MM.1S (cell line): ENCODE measurements at regions not wholly inside any gene's neighbourhood (a gene's known extent, or its start where the extent isn't known, plus 50 kb on each side); places are given as distances from the start of the nearest gene placed in this dataset.

Experiments used
- DNase-seq: peaks from one replicate; pipeline ENCODE4 v3.0.0-alpha.2; 2015
- H2AFZ ChIP-seq: fragments of 300-600 bp; sonication (generic); 2 replicates; pipeline ENCODE4 v1.6.0; 2016; ENCODE audit warnings: antibody characterized with exemption, low read length
- H3F3A ChIP-seq: fragments of 300-600 bp; sonication (generic); 2 replicates; pipeline ENCODE4 v1.6.1; 2016; ENCODE audit warnings: mild to moderate bottlenecking, antibody characterized with exemption, low read length, moderate library complexity, mixed read lengths; ENCODE audit not compliant: insufficient read depth
- H3K27ac ChIP-seq: fragments of 300-600 bp; sonication (generic); 2 replicates; pipeline ENCODE4 v1.5.1; 2016; ENCODE audit warnings: mild to moderate bottlenecking, low read length
- H3K27me3 ChIP-seq: fragments of 300-600 bp; sonication (generic); replicated peaks from 2 replicates; pipeline ENCODE4 v1.6.0; 2016; ENCODE audit warnings: low read length; ENCODE audit not compliant: insufficient read depth
- H3K36me3 ChIP-seq: fragments of 300-600 bp; sonication (generic); replicated peaks from 2 replicates; pipeline ENCODE4 v1.6.1; 2016; ENCODE audit warnings: mild to moderate bottlenecking, low read length, mixed read lengths; ENCODE audit not compliant: insufficient read depth
- H3K4me1 ChIP-seq: fragments of 300-600 bp; sonication (generic); 2 replicates; pipeline ENCODE4 v1.6.1; 2016; ENCODE audit warnings: low read length, mixed read lengths
- H3K4me2 ChIP-seq: fragments of 300-600 bp; sonication (generic); 2 replicates; pipeline ENCODE4 v1.6.0; 2016; ENCODE audit warnings: low read depth, low read length
- H3K4me3 ChIP-seq: fragments of 300-600 bp; sonication (generic); 2 replicates; pipeline ENCODE4 v1.5.1; 2016; ENCODE audit warnings: low read length, mixed read lengths
- H3K79me2 ChIP-seq: fragments of 300-600 bp; sonication (generic); 2 replicates; pipeline ENCODE4 v1.6.1; 2016; ENCODE audit warnings: mixed run types, low read length, mixed read lengths
- H3K9ac ChIP-seq: fragments of 300-600 bp; sonication (generic); 2 replicates; pipeline ENCODE4 v1.6.1; 2016; ENCODE audit warnings: low read length, mixed read lengths
- H3K9me2 ChIP-seq: fragments of 300-600 bp; sonication (generic); replicated peaks from 2 replicates; pipeline ENCODE4 v1.6.1; 2016; ENCODE audit warnings: mild to moderate bottlenecking, low read length, mixed read lengths; ENCODE audit not compliant: insufficient read depth
- H3K9me3 ChIP-seq: fragments of 300-600 bp; sonication (generic); replicated peaks from 2 replicates; pipeline ENCODE4 v1.6.1; 2016; ENCODE audit warnings: mild to moderate bottlenecking, low read length, mixed read lengths; ENCODE audit not compliant: insufficient read depth
- H4K20me1 ChIP-seq: fragments of 300-600 bp; sonication (generic); 2 replicates; pipeline ENCODE4 v1.6.1; 2016; ENCODE audit warnings: mild to moderate bottlenecking, low read length, moderate library complexity, mixed read lengths; ENCODE audit not compliant: insufficient read depth
- CTCF ChIP-seq: fragments of 300-600 bp; sonication (generic); IDR thresholded peaks from 2 replicates; pipeline ENCODE4 v1.5.1; 2016; ENCODE audit warnings: antibody characterized with exemption, low read length, mixed read lengths
- EZH2 ChIP-seq: fragments of 300-600 bp; sonication (generic); optimal IDR thresholded peaks from 2 replicates; pipeline ENCODE3; 2017; ENCODE audit warnings: low read depth, mild to moderate bottlenecking, antibody characterized with exemption, low read length, mixed read lengths
- EZH2phosphoT487 ChIP-seq: fragments of 300-600 bp; sonication (generic); IDR thresholded peaks from 2 replicates; pipeline ENCODE4 v1.6.1; 2018; ENCODE audit warnings: antibody characterized with exemption, low read length

- no peaks in the 10 kb centered on the region for H3K79me2 ChIP-seq
- no peaks in the 10 kb centered on the region for H3F3A ChIP-seq
- no peak overlapping the region for H3K4me3 ChIP-seq
- no peaks in the 10 kb centered on the region for H3K4me1 ChIP-seq
- no peaks in the 10 kb centered on the region for H3K9me2 ChIP-seq
- no peaks in the 10 kb centered on the region for H4K20me1 ChIP-seq
- no peak overlapping the region for H3K27ac ChIP-seq
- no peak for TF ChIP-seq CTCF
- no peak overlapping the region for H2AFZ ChIP-seq
- no peak for DNase-seq
- no peaks in the 10 kb centered on the region for H3K36me3 ChIP-seq
- H3K9ac ChIP-seq = no peak overlapping the region
- H3K27me3 ChIP-seq = no peaks in the 10 kb centered on the region
- no peak overlapping the region for H3K4me2 ChIP-seq
- no peaks in the 10 kb centered on the region for H3K9me3 ChIP-seq
Measured at GRCh38 chr3:94225148-94225865, 162.4 kb downstream of the NSUN3 start.

DNA sequence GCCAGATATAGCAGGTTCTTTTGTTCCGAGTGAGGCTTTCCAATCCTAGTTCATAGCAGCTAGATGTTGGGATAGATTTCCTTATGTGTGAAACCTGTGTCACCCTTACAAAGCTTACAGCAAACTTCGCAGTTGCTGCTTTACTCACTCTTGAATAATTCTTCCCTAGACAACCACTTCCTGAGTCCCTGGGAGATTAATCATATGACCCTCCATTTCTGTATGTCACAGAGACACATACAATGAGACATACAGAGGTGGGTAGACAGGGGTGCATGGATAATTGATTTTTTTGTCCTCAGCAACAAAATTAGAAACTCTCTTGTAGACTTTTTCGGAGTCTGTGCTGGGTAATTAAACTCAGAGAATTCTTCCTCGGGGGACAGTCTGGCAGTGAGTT is 163.2 kb downstream of the NSUN3 start:
- TF ChIP-seq EZH2 (no peak), EZH2phosphoT487 (no peak), CTCF (no peak)
- no peak overlapping the region for H2AFZ ChIP-seq
- no peaks in the 10 kb centered on the region for H3K9me3 ChIP-seq
- no peaks in the 10 kb centered on the region for H3K27me3 ChIP-seq
- no peaks in the 10 kb centered on the region for H3K79me2 ChIP-seq
- H3K9ac ChIP-seq = no peak overlapping the region
- H3K4me1 ChIP-seq = no peaks in the 10 kb centered on the region
- no peak for DNase-seq
- H3K36me3 ChIP-seq = no peaks in the 10 kb centered on the region
- H3K4me3 ChIP-seq = no peak overlapping the region
- H4K20me1 ChIP-seq = no peaks in the 10 kb centered on the region
- no peak overlapping the region for H3K27ac ChIP-seq
- no peak overlapping the region for H3K4me2 ChIP-seq
- H3F3A ChIP-seq = no peaks in the 10 kb centered on the region
- no peaks in the 10 kb centered on the region for H3K9me2 ChIP-seq

- TF ChIP-seq EZH2 (no peak), EZH2phosphoT487 (no peak), CTCF (no peak)
Measured at GRCh38 chr3:94232921-94233320, 170.1 kb downstream of the NSUN3 start.

More at GRCh38 chr3:94232921-94233320, 170.1 kb downstream of the NSUN3 start:
- Histone ChIP-seq H3K4me2 (no peak overlapping the region), H3K9me3 (no peaks in the 10 kb centered on the region), H3K27me3 (no peaks in the 10 kb centered on the region), H3K79me2 (no peaks in the 10 kb centered on the region), H3K27ac (no peak overlapping the region), H3K36me3 (no peaks in the 10 kb centered on the region), H3K9ac (no peak overlapping the region), H3K4me1 (no peaks in the 10 kb centered on the region), H3K4me3 (no peak overlapping the region), H3K9me2 (no peaks in the 10 kb centered on the region), H4K20me1 (no peaks in the 10 kb centered on the region), H2AFZ (no peak overlapping the region), H3F3A (no peaks in the 10 kb centered on the region)
- no peak for DNase-seq
